ENCODE measurements at regions not wholly inside any gene's neighbourhood (a gene's known extent, or its start where the extent isn't known, plus 50 kb on each side); places are given as distances from the start of the nearest gene placed in this dataset.

GRCh38 chr14:43168371-43168925 lies 1338.6 kb downstream of the FSCB start:
- TF ChIP-seq, protein P1, sequence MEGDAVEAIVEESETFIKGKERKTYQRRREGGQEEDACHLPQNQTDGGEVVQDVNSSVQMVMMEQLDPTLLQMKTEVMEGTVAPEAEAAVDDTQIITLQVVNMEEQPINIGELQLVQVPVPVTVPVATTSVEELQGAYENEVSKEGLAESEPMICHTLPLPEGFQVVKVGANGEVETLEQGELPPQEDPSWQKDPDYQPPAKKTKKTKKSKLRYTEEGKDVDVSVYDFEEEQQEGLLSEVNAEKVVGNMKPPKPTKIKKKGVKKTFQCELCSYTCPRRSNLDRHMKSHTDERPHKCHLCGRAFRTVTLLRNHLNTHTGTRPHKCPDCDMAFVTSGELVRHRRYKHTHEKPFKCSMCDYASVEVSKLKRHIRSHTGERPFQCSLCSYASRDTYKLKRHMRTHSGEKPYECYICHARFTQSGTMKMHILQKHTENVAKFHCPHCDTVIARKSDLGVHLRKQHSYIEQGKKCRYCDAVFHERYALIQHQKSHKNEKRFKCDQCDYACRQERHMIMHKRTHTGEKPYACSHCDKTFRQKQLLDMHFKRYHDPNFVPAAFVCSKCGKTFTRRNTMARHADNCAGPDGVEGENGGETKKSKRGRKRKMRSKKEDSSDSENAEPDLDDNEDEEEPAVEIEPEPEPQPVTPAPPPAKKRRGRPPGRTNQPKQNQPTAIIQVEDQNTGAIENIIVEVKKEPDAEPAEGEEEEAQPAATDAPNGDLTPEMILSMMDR (IDR thresholded peaks at IDR 0.05 in 4 of 5, conservative IDR thresholded peaks at IDR 0.05 in 1 of 5), result no peak
- TF ChIP-seq POLR2A (IDR thresholded peaks at IDR 0.05), result no peak

All from gastrocnemius medialis (tissue), 4 donors.